ENCODE measurements at regions not wholly inside any gene's neighbourhood (a gene's known extent, or its start where the extent isn't known, plus 50 kb on each side); places are given as distances from the start of the nearest gene placed in this dataset.
"Not testable (repeated sequence)": the region's sequence is repeated elsewhere in the genome, so short reads cannot be mapped to it uniquely, and the experiment has no call there.

DNA sequence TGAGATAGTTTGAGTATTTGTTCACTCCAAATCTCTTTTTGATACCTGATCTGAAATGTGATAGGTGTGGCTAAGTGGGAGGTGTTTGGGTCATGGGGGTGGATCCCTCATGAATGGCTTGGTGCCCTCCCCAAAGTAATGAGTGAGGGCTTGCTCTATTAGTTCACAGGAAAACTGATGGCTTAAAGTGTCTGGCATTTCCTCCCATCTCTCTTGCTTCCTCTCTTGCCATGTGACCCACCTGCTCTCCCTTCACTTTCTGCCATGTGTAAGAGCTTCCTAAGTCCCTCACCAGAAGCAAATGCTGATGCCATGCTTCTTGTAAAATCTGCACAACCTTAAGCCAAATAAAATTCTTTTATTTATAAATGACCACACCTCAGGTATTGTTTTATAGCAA is 61.1 kb downstream of the MAD2L1 start:
- no peaks in the 10 kb centered on the region for H3K4me1 ChIP-seq (ENCODE audit: control insufficient read depth in 2 of 2, insufficient read depth in 2 of 2, low read length in 2 of 2)
- H3K36me3 ChIP-seq (ENCODE audit: control insufficient read depth in 2 of 2, insufficient read depth in 2 of 2, low read length in 1 of 2) = no peaks in the 10 kb centered on the region
- no peaks in the 10 kb centered on the region for H3K27me3 ChIP-seq (ENCODE audit: control insufficient read depth in 2 of 2, insufficient read depth in 1 of 2, low read length in 1 of 2)
- H3K27ac ChIP-seq (ENCODE audit: low read depth in 1 of 2, low read length in 1 of 2) = no peak overlapping the region
- H3K9me3 ChIP-seq (ENCODE audit: control insufficient read depth in 2 of 2, insufficient read depth in 1 of 2, low read length in 1 of 2) = no peaks in the 10 kb centered on the region
- no peak for DNase-seq (ENCODE audit: low read depth in 6 of 9, low spot score in 9 of 9)
- H3K4me3 ChIP-seq (ENCODE audit: low read length in 2 of 2) = no peak overlapping the region

DNA sequence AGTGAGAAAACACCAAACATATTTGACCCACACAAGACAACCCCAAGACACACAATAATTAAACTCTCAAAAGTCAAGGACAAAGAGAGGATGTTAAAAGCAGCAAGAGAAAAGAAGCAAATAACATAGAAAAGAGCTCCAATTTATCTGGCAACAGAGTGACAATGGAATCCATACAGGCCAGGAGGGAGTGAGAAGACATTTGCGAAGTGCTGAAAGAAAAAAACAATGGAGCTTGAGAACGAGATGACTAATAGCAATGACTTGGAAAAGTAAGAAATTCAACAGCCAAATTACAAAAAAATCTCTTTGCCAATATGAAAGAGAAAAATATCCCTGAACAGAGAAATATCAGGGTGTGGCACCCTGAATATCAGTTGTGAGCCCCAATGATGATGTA is 61.6 kb downstream of the MAD2L1 start:
- 96% methylated on average over 2 of the region's 2 CpGs for WGBS
- H3K36me3 ChIP-seq (ENCODE audit: control insufficient read depth in 2 of 2, insufficient read depth in 2 of 2, low read length in 1 of 2) = no peaks in the 10 kb centered on the region

DNA sequence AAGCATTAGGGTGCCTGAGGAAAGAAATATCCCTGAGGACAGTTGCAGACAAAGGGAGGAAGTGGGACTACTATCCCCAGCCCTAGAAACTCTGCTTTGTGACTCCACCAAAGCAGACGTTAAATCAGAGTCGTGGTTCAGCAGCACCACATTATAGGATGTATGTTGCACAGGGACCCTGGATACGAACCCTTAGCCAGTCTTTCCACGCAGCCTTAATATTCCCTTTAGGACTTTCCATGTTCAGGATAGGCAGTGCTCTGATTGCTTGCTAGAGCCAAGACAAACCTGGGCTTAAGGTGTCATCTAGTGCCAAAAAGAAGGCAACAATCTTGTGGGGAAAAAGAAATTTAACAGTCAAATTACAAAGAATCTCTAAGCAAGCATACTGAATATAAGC is 62.6 kb downstream of the MAD2L1 start:
- Histone ChIP-seq H3K36me3 (ENCODE audit: control insufficient read depth in 2 of 2, insufficient read depth in 2 of 2, low read length in 1 of 2) (no peaks in the 10 kb centered on the region), H3K4me1 (ENCODE audit: control insufficient read depth in 2 of 2, insufficient read depth in 2 of 2, low read length in 2 of 2) (no peaks in the 10 kb centered on the region), H3K4me3 (ENCODE audit: low read length in 2 of 2) (no peak overlapping the region), H3K27me3 (ENCODE audit: control insufficient read depth in 2 of 2, insufficient read depth in 1 of 2, low read length in 1 of 2) (no peaks in the 10 kb centered on the region), H3K9me3 (ENCODE audit: control insufficient read depth in 2 of 2, insufficient read depth in 1 of 2, low read length in 1 of 2) (no peaks in the 10 kb centered on the region), H3K27ac (ENCODE audit: low read depth in 1 of 2, low read length in 1 of 2) (no peak overlapping the region)
- WGBS = 85% methylated on average over 4 of the region's 4 CpGs
- no peak for DNase-seq (ENCODE audit: low read depth in 6 of 9, low spot score in 9 of 9)

More for the DNA sequence above, 61.6 kb downstream of the MAD2L1 start:
- DNase-seq (ENCODE audit: low read depth in 6 of 9, low spot score in 9 of 9) = no peak
- H3K27me3 ChIP-seq (ENCODE audit: control insufficient read depth in 2 of 2, insufficient read depth in 1 of 2, low read length in 1 of 2) = no peaks in the 10 kb centered on the region
- H3K4me1 ChIP-seq (ENCODE audit: control insufficient read depth in 2 of 2, insufficient read depth in 2 of 2, low read length in 2 of 2) = no peaks in the 10 kb centered on the region
- H3K4me3 ChIP-seq (ENCODE audit: low read length in 2 of 2) = no peak overlapping the region
- no peak overlapping the region for H3K27ac ChIP-seq (ENCODE audit: low read depth in 1 of 2, low read length in 1 of 2)
- no peaks in the 10 kb centered on the region for H3K9me3 ChIP-seq (ENCODE audit: control insufficient read depth in 2 of 2, insufficient read depth in 1 of 2, low read length in 1 of 2)

DNA sequence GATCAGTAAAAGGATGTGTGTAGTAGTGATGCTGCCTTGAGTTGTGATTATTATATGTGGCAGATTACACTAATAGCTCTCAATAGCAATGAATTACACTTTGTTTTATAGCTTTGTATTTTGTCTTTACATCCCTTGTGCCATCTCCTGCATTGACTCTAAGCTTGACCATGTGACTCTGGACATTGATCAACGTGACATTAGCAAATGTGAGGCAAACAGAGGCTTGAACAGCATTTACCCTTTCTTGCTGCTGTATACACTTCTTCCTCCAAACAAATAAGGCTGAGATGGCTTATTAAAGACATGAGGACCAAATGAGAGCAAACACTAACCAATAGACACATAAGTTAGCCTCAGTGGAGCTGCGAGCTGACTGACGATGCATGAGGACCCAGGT is 63.5 kb downstream of the MAD2L1 start:
- H3K9me3 ChIP-seq (ENCODE audit: control insufficient read depth in 2 of 2, insufficient read depth in 1 of 2, low read length in 1 of 2) = no peaks in the 10 kb centered on the region
- no peak overlapping the region for H3K27ac ChIP-seq (ENCODE audit: low read depth in 1 of 2, low read length in 1 of 2)
- WGBS = 93% methylated on average over 3 of the region's 3 CpGs
- H3K27me3 ChIP-seq (ENCODE audit: control insufficient read depth in 2 of 2, insufficient read depth in 1 of 2, low read length in 1 of 2) = no peaks in the 10 kb centered on the region
- H3K4me3 ChIP-seq (ENCODE audit: low read length in 2 of 2) = no peak overlapping the region
- no peak for DNase-seq (ENCODE audit: low read depth in 6 of 9, low spot score in 9 of 9)
- no peaks in the 10 kb centered on the region for H3K4me1 ChIP-seq (ENCODE audit: control insufficient read depth in 2 of 2, insufficient read depth in 2 of 2, low read length in 2 of 2)
- no peaks in the 10 kb centered on the region for H3K36me3 ChIP-seq (ENCODE audit: control insufficient read depth in 2 of 2, insufficient read depth in 2 of 2, low read length in 1 of 2)

DNA sequence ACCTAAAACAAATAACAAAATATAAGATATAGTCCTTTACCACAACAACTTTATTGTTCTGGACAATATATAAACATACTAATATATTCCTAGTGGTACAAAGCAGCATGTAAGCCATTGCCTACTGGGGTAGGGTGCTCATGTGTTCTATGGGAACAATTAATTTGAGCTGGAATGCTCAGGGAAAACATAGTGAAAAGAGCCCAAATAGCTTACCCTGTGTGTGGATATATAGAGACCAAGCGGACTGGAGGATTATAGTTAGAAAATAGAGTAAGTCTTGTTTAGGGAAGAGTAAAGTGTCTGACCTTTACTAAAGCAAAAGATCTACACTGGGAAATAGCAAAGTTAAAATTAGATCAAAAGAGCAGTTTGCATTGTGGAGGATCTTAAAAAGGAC is 64.8 kb downstream of the MAD2L1 start:
- DNase-seq (ENCODE audit: low read depth in 6 of 9, low spot score in 9 of 9) = no peak
- WGBS = 97% methylated on average over 1 of the region's 1 CpG

DNA sequence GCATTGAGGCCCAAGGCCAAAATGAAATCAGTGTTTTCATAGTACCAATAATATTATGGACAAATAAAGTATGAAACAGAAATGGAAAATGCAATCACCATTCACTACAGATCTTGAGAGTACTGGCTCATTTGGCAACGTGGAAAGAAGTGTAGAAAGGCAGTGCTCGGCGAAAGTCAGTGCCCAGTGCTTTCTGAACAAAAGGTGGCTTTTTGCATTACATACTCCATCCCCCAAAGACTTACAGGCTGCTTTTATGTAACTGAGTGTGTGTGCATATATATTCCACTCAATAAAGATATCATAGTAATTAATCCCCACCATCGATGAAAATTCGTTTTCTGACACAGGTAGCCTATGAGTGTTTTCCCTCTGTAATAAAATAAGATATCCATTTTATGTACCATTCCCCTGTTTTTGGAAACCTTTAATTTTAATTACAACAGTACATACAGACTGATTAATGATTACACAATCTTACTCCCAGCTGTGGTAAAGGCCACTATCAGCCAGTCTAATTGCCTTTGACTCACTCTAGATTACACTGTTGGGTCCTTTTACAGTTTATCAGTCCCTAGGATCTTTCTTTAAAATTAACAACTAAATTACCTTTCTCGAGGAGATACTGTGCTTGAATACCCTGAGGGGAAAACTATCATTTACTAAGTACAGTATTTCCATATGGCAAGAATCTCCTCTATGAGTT is 65.9 kb downstream of the MAD2L1 start:
- no peak overlapping the region for H3K4me3 ChIP-seq (ENCODE audit: low read length in 2 of 2)
- no peaks in the 10 kb centered on the region for H3K9me3 ChIP-seq (ENCODE audit: control insufficient read depth in 2 of 2, insufficient read depth in 1 of 2, low read length in 1 of 2)
- H3K4me1 ChIP-seq (ENCODE audit: control insufficient read depth in 2 of 2, insufficient read depth in 2 of 2, low read length in 2 of 2) = no peaks in the 10 kb centered on the region
- 71% methylated on average over 6 of the region's 6 CpGs for WGBS
- no peak overlapping the region for H3K27ac ChIP-seq (ENCODE audit: low read depth in 1 of 2, low read length in 1 of 2)
- no peaks in the 10 kb centered on the region for H3K36me3 ChIP-seq (ENCODE audit: control insufficient read depth in 2 of 2, insufficient read depth in 2 of 2, low read length in 1 of 2)
- no peaks in the 10 kb centered on the region for H3K27me3 ChIP-seq (ENCODE audit: control insufficient read depth in 2 of 2, insufficient read depth in 1 of 2, low read length in 1 of 2)
- no peak for DNase-seq (ENCODE audit: low read depth in 6 of 9, low spot score in 9 of 9)

More for the DNA sequence above, 64.8 kb downstream of the MAD2L1 start:
- Histone ChIP-seq H3K27ac (ENCODE audit: low read depth in 1 of 2, low read length in 1 of 2) (no peak overlapping the region), H3K27me3 (ENCODE audit: control insufficient read depth in 2 of 2, insufficient read depth in 1 of 2, low read length in 1 of 2) (no peaks in the 10 kb centered on the region), H3K4me1 (ENCODE audit: control insufficient read depth in 2 of 2, insufficient read depth in 2 of 2, low read length in 2 of 2) (no peaks in the 10 kb centered on the region), H3K36me3 (ENCODE audit: control insufficient read depth in 2 of 2, insufficient read depth in 2 of 2, low read length in 1 of 2) (no peaks in the 10 kb centered on the region), H3K4me3 (ENCODE audit: low read length in 2 of 2) (no peak overlapping the region), H3K9me3 (ENCODE audit: control insufficient read depth in 2 of 2, insufficient read depth in 1 of 2, low read length in 1 of 2) (no peaks in the 10 kb centered on the region)

DNA sequence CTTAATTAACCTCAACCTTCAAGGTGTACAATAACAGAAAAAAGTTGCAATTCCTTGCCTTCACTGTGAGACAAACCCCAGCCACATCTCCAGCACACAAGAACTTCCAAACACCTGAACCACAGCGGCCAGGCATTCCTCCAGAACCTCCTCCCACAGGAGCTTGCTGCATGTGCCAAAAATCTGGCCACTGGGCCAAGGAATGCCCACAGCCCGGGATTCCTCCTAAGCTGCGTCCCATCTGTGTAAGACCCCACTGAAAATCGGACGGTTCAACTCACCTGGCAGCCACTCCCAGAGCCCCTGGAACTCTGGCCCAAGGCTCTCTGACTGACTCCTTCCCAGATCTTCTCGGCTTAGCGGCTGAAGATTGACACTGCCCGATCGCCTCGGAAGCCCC is 70.6 kb downstream of the MAD2L1 start:
- not testable (repeated sequence) for H3K9me3 ChIP-seq (ENCODE audit: control insufficient read depth in 2 of 2, insufficient read depth in 1 of 2, low read length in 1 of 2); H3K27me3 ChIP-seq (ENCODE audit: control insufficient read depth in 2 of 2, insufficient read depth in 1 of 2, low read length in 1 of 2); H3K4me3 ChIP-seq (ENCODE audit: low read length in 2 of 2); H3K27ac ChIP-seq (ENCODE audit: low read depth in 1 of 2, low read length in 1 of 2); DNase-seq (ENCODE audit: low read depth in 6 of 9, low spot score in 9 of 9); H3K36me3 ChIP-seq (ENCODE audit: control insufficient read depth in 2 of 2, insufficient read depth in 2 of 2, low read length in 1 of 2); H3K4me1 ChIP-seq (ENCODE audit: control insufficient read depth in 2 of 2, insufficient read depth in 2 of 2, low read length in 2 of 2)
- 88% methylated on average over 10 of the region's 10 CpGs for WGBS

DNA sequence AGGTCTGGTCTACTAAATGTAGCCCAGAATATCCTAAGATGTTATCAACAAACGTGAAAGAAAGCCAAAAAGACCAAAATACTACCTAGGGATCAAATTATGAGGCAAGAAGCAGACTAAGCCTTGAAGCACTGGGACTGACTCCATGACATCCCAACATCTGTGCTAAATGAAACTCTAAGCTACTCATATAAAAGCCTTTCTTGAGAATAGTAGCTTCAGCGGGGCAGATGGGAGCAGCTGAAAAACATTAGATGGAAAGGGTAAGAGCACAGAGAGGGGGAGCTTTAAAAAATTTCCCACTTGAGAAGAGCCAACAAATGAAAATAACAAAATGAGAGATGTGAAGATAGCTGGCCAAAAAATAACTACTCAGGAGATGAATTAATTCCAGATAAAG is 81.7 kb downstream of the MAD2L1 start:
- no peak overlapping the region for H3K4me3 ChIP-seq (ENCODE audit: low read length in 2 of 2)
- no peak overlapping the region for H3K27ac ChIP-seq (ENCODE audit: low read depth in 1 of 2, low read length in 1 of 2)
- no peaks in the 10 kb centered on the region for H3K36me3 ChIP-seq (ENCODE audit: control insufficient read depth in 2 of 2, insufficient read depth in 2 of 2, low read length in 1 of 2)
- WGBS = 73% methylated on average over 2 of the region's 2 CpGs
- no peaks in the 10 kb centered on the region for H3K27me3 ChIP-seq (ENCODE audit: control insufficient read depth in 2 of 2, insufficient read depth in 1 of 2, low read length in 1 of 2)
- no peak for DNase-seq (ENCODE audit: low read depth in 6 of 9, low spot score in 9 of 9)
- H3K9me3 ChIP-seq (ENCODE audit: control insufficient read depth in 2 of 2, insufficient read depth in 1 of 2, low read length in 1 of 2) = no peaks in the 10 kb centered on the region
- H3K4me1 ChIP-seq (ENCODE audit: control insufficient read depth in 2 of 2, insufficient read depth in 2 of 2, low read length in 2 of 2) = no peaks in the 10 kb centered on the region

DNA sequence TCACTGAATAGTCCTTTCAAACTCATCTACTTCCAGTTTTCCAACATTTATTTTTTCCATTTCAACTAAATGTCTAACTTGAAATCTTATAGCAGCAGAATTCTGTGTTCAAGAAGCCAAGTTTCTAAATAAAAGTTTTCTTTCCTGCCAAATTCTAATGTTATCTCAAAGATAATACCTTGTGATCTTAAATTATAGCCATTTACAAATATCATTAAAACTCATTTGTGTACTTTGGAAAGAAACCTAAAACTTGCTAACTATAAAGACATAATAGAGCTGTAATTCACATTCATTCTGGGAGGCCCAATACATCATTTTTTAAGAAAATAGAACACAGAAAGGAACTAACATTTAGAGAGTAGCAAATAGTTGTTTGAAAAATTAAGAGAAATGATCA is 83.9 kb downstream of the MAD2L1 start:
- no peaks in the 10 kb centered on the region for H3K4me1 ChIP-seq (ENCODE audit: control insufficient read depth in 2 of 2, insufficient read depth in 2 of 2, low read length in 2 of 2)
- H3K4me3 ChIP-seq (ENCODE audit: low read length in 2 of 2) = no peak overlapping the region
- H3K27ac ChIP-seq (ENCODE audit: low read depth in 1 of 2, low read length in 1 of 2) = no peak overlapping the region
- H3K36me3 ChIP-seq (ENCODE audit: control insufficient read depth in 2 of 2, insufficient read depth in 2 of 2, low read length in 1 of 2) = no peaks in the 10 kb centered on the region
- no peaks in the 10 kb centered on the region for H3K9me3 ChIP-seq (ENCODE audit: control insufficient read depth in 2 of 2, insufficient read depth in 1 of 2, low read length in 1 of 2)
- no peak for DNase-seq (ENCODE audit: low read depth in 6 of 9, low spot score in 9 of 9)
- H3K27me3 ChIP-seq (ENCODE audit: control insufficient read depth in 2 of 2, insufficient read depth in 1 of 2, low read length in 1 of 2) = no peaks in the 10 kb centered on the region

DNA sequence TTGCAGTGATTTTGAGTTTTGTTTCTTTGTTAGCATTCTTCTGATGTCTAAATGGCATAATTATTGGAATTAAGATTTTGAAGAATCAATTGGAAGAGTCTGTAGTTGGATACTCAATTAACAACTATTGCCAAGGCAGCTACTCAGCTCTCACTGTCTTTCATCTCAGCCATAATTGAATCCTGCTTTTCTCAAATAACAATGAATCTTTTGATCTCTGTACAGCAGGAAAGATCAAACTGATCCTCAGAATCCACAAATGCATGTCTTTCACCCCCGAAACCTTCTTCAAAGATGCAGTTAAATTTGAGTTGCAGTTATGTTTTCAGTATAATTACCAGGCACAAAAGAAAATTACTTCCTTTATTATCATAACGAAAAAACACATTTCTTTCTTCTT is 86.2 kb downstream of the MAD2L1 start:
- DNase-seq (ENCODE audit: low read depth in 6 of 9, low spot score in 9 of 9) = no peak
- WGBS = 91% methylated on average over 2 of the region's 2 CpGs

More for the DNA sequence above, 86.2 kb downstream of the MAD2L1 start:
- Histone ChIP-seq H3K9me3 (ENCODE audit: control insufficient read depth in 2 of 2, insufficient read depth in 1 of 2, low read length in 1 of 2) (no peaks in the 10 kb centered on the region), H3K4me1 (ENCODE audit: control insufficient read depth in 2 of 2, insufficient read depth in 2 of 2, low read length in 2 of 2) (no peaks in the 10 kb centered on the region), H3K36me3 (ENCODE audit: control insufficient read depth in 2 of 2, insufficient read depth in 2 of 2, low read length in 1 of 2) (no peaks in the 10 kb centered on the region), H3K27ac (ENCODE audit: low read depth in 1 of 2, low read length in 1 of 2) (no peak overlapping the region), H3K27me3 (ENCODE audit: control insufficient read depth in 2 of 2, insufficient read depth in 1 of 2, low read length in 1 of 2) (no peaks in the 10 kb centered on the region), H3K4me3 (ENCODE audit: low read length in 2 of 2) (no peak overlapping the region)

Measured in thymus (tissue), 11 donors.